Dermis microvascular lymphatic vessel endothelial cell (primary cell): ENCODE measurements at regions not wholly inside any gene's neighbourhood (a gene's known extent, or its start where the extent isn't known, plus 50 kb on each side); places are given as distances from the start of the nearest gene placed in this dataset.

ENCODE experiments used
- DNase-seq, 2 donors: peaks; one replicate each; pipeline versions ENCODE4 v3.0.0 to v3.0.0-alpha.2; 2010; ENCODE audit warnings: low read depth in 2 of 2

- DNase-seq: peak; percentile 29 to 70
Observed at GRCh38 chr1:38418195-38419030, 371.8 kb upstream of the POU3F1 start.

DNA sequence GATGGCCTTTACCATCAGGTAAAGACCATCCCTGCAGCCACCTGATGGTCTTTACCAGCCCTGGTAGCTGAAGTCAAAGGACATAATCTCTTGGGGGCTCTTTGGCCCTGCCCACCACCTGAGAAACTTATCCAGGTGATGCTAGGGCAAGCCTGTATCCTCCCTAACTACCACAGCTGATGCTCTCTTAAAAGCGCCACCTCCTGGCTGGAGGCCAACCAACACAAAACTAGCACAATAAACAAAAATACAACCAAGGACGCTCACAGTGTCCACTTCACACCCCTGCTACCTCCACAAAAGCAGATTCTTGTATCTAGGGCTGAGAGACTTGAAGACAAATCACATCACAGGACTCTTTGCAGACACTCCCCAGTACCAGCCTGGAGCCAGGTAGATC is 357.1 kb upstream of the POU3F1 start:
- no peak for DNase-seq

- DNase-seq: no peak
Observed at GRCh38 chr1:38402230-38402815, 355.7 kb upstream of the POU3F1 start.

- no peak for DNase-seq
Observed at GRCh38 chr1:38396606-38397005, 350.0 kb upstream of the POU3F1 start.

DNA sequence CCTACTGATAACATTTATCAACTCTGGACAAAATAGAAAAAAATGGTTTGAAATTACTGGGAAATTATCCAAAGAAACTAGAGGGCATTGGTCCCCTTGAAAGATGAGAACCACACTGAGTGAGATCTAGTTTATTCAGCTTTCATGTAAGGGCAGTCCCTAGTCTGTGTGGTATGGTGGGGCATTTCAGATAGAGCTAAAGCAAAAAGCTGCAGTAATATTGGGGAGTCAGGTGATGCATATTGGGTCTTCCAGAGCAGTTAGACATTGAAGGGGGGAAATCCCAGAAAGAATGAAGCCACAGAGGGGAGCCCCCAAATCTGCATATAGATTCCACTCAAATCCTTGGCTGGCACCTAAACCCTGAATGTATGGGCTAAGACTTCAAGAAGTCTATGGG is 347.7 kb upstream of the POU3F1 start:
- no peak for DNase-seq

DNA sequence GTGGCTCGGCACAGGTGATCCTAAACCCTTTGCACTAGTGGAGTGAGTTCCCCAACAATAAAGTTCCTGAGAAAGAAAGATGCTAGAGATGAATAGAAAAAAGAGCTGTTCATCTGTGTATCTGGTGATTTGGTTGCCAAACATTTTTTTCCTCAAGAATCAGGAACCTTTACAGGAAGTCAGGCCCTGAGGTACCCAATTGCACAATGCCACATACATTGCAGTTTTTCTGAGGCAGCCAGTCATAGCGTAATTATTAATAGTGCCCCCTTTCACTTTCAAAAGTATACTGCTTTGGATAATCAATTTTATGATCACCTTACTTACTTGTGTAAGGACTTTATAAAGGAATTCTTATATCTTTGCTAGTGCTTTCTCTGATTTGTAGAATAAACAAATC is 346.3 kb upstream of the POU3F1 start:
- no peak for DNase-seq

- no peak for DNase-seq
Observed at GRCh38 chr1:38381256-38381655, 334.7 kb upstream of the POU3F1 start.

GRCh38 chr1:38376577-38376976 is 330.0 kb upstream of the POU3F1 start:
- DNase-seq: no peak

GRCh38 chr1:38375035-38375434 is 328.4 kb upstream of the POU3F1 start:
- DNase-seq: no peak

GRCh38 chr1:38371505-38371844 is 324.9 kb upstream of the POU3F1 start:
- no peak for DNase-seq

DNA sequence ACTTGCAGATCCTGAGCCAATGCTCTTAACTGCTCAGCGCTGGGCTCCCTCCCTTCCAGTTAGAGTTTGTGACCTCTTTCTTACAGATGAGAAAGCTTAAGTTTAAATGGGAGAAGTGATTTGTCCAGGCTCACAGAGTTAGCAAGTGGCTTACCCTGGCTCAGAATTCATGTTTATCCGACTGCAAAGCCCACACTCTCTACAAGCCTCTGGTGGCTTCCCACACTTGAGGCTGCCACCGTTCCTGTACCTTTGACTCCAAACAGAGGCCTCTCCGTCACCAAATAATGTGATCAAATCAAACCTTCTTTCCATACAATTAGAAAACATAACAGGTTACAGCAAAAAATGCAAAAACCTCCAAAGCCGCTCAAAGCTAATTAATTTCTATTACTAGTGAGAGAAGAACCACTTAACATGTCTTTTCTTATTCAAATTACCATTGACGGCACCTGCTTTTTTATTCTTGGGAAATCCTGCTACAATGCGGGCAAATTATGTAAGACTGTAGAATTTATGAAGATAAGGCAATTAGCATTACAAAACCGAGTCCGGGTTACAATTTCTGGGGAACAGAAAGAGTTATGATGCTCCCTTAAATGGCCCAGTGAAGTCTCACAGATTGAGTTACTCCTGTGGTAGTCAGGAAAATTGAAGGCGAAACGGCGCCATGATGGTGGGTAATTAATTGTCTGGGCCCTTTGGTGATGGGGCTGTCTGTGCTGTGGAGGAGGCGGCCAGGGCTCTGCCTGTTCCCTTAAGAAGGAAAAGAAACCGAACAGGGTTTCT is 324.3 kb upstream of the POU3F1 start:
- DNase-seq: no peak

DNA sequence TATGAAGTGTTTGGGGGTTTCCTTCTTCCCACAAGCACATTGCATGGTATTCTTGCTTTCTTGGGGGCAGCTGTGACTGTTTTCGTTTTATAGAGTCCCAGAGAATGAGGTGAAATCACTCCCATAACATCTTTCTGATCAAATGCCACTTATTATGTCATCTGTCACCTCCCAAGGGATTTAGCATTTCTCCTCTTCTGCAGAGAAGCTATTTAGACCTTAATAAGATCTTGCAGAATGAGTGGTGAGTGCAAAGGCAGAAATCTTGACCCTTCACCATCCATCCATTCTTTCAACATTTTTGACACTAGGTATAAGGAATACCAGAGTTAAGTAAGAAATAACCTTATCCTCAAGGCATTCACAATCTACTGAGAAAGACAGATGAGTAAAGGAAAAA is 318.6 kb upstream of the POU3F1 start:
- no peak for DNase-seq

DNA sequence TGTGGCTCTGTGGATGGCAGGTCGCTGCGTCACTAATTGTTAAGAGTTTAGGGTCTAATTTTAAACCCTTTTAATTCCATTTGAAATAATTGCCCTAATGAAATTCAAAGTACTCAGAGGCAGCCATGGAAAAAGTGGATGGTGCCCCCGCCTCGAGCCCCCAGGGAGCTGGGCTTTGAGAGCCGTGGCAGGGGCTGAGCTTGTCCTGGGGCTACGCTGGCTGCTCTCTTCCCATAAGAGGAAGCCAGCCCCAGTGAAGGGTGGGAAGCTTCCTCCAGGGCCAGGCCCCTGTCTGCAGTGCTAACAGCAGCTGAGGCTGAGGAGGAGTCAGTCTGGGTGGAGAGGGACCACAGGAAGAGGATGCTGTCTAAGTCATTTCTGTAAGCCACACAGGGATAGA is 315.0 kb upstream of the POU3F1 start:
- DNase-seq: no peak

- DNase-seq: peak in 1 of 2 donors; percentile 2
Observed at GRCh38 chr1:38360807-38361206, 314.2 kb upstream of the POU3F1 start.

GRCh38 chr1:38353956-38354355 is 307.4 kb upstream of the POU3F1 start:
- no peak for DNase-seq

GRCh38 chr1:38352869-38353268 is 306.3 kb upstream of the POU3F1 start:
- DNase-seq: no peak

DNA sequence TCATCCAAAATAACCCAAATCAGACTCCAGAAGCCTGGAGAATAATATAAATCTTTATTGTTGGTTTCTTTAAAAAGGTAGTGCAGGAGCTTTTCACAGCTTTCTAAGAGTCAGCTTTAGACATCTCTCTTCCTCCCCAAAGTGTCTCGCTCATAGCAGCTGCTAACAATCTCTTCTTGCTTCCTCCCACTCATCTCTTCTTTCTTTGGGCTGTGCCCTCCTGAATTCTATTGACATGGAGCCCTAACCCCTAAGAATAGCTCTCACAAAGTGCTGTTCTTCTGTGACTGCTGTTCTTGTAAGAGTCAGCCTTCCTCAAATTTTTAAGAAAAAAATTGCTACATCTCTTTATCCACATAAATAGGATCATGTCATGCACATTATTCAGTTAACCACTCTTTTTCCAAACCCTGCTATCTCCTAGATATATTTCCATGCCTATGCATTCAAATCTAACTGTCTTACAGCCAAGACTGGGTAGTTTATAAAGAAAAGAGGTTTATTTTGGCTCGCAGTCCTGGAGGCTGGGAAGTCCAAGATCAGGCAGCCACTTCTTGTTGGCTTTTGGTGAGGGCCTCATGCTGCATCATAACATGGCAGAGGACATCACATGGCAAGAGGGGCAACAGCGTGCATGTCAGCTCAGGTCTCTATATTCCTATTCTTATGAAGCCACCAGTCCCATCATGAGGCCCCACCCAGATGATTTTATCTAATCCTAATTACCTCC is 301.0 kb upstream of the POU3F1 start:
- no peak for DNase-seq

GRCh38 chr1:38344716-38345115 is 298.1 kb upstream of the POU3F1 start:
- DNase-seq: no peak

DNA sequence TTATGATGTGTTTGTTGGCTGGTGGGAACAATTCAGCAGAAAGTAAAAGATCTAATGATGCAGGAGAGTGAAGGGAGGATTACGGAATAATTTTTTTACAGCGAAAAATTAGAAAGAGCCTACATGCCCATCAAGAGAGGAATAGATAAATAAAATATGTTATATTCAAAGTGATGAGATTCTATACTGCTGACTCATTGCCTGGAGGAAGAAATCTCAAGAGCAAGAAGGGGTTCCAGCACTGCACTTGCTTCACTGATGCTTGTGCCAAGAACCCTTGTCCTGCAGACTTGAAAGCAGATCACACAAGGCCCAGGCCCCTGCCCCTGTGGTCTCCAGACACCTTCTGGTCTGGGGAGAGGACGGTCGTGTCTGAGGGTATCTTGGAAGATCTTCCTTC is 295.1 kb upstream of the POU3F1 start:
- DNase-seq: no peak

DNA sequence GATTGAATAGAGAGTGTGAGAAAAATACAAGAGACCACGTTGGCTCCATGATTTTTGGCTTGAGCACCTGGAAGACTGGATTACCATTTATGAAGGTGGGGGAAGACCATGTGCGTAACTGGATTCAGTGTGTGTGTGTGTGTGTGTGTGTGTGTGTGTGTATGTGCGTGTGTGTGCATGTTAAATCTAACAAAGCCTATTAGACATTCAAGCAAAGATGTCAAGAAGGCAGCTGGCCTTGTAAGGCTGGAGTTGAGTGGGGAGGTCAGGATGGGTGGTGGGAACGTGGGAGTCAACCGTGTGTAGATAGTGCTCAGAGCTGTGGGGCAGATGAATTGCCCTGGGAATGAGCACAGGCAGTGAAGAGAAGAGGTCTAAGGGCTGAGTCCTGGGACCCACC is 293.8 kb upstream of the POU3F1 start:
- no peak for DNase-seq

- DNase-seq: no peak
Observed at GRCh38 chr1:38337711-38338110, 291.1 kb upstream of the POU3F1 start.

DNA sequence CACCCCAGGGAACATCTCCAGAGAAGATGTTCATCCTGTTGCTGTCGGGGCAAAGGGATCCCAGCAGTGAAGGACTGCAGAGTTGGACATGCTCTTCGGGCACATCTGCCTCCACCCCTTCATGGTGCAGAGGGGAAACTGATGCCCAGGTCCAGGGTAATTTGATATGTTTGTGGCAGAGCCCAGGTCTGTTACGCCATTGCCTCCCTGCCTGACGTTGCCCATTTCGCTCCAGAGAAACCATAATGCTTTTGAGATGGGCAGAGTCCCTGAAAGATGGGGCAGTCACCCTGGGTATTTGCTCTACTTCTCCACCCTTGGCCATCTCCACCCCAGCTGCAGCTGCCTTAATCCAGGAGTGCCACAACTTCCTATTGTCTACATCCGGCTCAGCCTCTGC is 290.4 kb upstream of the POU3F1 start:
- DNase-seq: no peak
